ENCODE measurements at regions not wholly inside any gene's neighbourhood (a gene's known extent, or its start where the extent isn't known, plus 50 kb on each side); places are given as distances from the start of the nearest gene placed in this dataset.

- H3K4me3 ChIP-seq (ENCODE audit: low read depth, low read length): no peak overlapping the region
- no peak for DNase-seq (ENCODE audit: low read depth)
- TF ChIP-seq CTCF (IDR thresholded peaks at IDR 0.05; ENCODE audit: low read depth, low read length, missing control alignments): no peak
Measured at GRCh38 chr2:220151341-220151740, 523.9 kb downstream of the SLC4A3 start.

- H3K4me3 ChIP-seq (ENCODE audit: low read depth, low read length): no peak overlapping the region
- no peak for DNase-seq (ENCODE audit: low read depth)
- TF ChIP-seq CTCF (IDR thresholded peaks at IDR 0.05; ENCODE audit: low read depth, low read length, missing control alignments): no peak
Measured at GRCh38 chr2:220152281-220152935, 525.0 kb downstream of the SLC4A3 start.

GRCh38 chr2:220153118-220153517, 525.7 kb downstream of the SLC4A3 start:
- no peak for DNase-seq (ENCODE audit: low read depth)
- no peak for TF ChIP-seq CTCF (IDR thresholded peaks at IDR 0.05; ENCODE audit: low read depth, low read length, missing control alignments)
- H3K4me3 ChIP-seq (ENCODE audit: low read depth, low read length): no peak overlapping the region

GRCh38 chr2:220154304-220154703, 526.9 kb downstream of the SLC4A3 start:
- no peak overlapping the region for H3K4me3 ChIP-seq (ENCODE audit: low read depth, low read length)
- TF ChIP-seq CTCF (IDR thresholded peaks at IDR 0.05; ENCODE audit: low read depth, low read length, missing control alignments): no peak
- DNase-seq (ENCODE audit: low read depth): no peak

GRCh38 chr2:220157312-220157711, 529.9 kb downstream of the SLC4A3 start:
- DNase-seq (ENCODE audit: low read depth): no peak
- H3K4me3 ChIP-seq (ENCODE audit: low read depth, low read length): no peak overlapping the region

GRCh38 chr2:220159738-220160137, 532.3 kb downstream of the SLC4A3 start:
- no peak overlapping the region for H3K4me3 ChIP-seq (ENCODE audit: low read depth, low read length)
- no peak for DNase-seq (ENCODE audit: low read depth)
- no peak for TF ChIP-seq CTCF (IDR thresholded peaks at IDR 0.05; ENCODE audit: low read depth, low read length, missing control alignments)

More at GRCh38 chr2:220157312-220157711, 529.9 kb downstream of the SLC4A3 start:
- no peak for TF ChIP-seq CTCF (IDR thresholded peaks at IDR 0.05; ENCODE audit: low read depth, low read length, missing control alignments)

- DNase-seq (ENCODE audit: low read depth): no peak
- no peak for TF ChIP-seq CTCF (IDR thresholded peaks at IDR 0.05; ENCODE audit: low read depth, low read length, missing control alignments)
- H3K4me3 ChIP-seq (ENCODE audit: low read depth, low read length): no peak overlapping the region
Measured at GRCh38 chr2:220162320-220162719, 534.9 kb downstream of the SLC4A3 start.
